ENCODE measurements at regions not wholly inside any gene's neighbourhood (a gene's known extent, or its start where the extent isn't known, plus 50 kb on each side); places are given as distances from the start of the nearest gene placed in this dataset.

DNA sequence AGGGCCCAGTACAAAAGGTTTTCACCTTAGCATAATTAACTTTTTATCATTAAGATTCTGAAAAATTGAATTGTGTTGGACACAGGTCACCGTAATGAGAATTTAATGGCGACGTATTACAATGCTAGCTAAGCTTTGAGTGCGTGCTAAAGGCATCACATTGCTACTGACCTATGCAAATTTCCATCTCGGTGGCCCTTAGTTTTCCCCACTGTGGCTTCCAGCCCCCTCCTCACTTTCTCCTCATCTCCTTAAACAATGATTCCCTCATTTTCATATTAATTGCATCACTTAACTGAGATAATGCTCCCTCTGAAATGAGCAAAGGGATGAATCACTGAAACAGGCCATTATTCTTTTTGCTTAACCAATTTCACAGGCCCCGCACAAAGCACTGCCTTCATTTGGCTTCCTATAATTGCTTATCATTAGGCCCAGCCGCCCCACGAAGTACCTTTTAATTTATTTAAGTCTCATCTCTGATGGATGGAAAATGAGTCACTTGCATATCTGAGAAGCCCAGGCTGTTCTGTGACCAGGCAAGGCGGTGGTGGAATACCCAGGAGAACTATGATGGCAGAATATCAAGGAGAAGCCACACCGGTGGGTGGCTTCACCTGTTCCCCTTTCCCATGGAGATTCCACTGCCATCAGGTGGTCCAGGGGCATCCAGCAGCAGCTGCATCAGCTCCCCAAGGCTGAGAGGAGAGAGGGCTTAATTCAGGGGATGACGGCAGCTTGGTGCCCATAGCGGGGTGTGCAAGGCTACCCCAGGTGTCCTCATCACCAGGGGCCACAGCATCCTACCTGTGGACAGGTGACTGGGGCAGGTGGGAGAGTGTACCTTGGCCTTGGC lies 223.8 kb upstream of the BOD1L1 start:
- DNase-seq: no peak

DNA sequence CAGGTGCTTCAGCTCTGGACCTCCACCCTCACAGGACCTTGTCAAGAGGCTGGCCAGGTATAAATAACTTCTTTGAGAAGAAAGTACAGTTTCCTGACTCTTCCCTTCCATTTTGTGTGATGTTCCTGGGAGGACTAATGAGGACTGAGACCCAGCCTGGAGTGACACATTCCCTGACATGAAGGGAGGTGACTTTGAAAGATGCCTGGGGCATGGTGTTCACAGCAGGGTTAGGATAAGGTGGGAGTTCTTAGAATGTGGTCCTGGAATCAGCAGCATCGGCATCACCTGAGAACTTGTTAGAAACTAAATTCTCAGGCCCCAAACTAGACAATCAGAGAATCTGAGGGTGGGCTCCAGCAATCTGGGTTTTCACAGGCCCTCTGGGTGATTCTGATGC lies 224.9 kb upstream of the BOD1L1 start:
- DNase-seq: no peak

DNA sequence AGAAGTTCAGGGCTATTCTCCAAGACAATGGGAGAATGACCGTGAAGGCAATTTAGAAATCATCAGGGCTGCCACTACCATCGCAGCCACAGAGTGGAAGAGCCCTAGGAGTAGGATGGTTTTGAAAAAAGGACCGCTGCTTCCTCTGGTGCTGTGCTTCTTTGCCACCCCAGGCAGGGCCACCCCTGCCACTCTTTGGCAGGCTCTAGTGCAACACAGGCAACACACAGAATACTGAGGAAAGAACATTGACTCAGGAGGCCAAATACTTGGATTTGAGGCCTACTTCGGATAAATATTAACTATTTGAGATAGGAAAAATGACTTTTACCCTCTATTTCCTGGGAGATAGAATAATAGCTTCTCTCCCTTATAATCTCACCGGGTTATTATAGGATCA lies 228.9 kb upstream of the BOD1L1 start:
- no peak for DNase-seq

DNA sequence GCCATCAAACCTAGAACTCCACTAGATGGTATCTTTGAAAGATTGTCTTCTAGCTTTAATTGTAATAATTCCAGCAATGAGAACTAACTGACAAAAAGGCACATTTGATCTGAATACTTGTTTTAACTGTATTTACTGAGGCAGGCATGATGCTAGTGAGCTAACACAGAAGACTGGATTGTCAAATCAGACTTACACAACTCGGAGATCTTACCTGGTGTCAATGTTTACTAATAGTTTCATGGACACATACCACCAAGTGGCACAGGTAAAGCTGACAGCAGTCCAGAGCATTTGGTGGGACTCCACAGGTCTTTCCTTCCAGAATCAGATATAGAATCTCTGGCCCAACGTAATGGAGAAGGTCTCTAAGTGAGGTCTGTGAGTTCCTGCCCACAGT lies 229.9 kb upstream of the BOD1L1 start:
- DNase-seq: no peak

DNA sequence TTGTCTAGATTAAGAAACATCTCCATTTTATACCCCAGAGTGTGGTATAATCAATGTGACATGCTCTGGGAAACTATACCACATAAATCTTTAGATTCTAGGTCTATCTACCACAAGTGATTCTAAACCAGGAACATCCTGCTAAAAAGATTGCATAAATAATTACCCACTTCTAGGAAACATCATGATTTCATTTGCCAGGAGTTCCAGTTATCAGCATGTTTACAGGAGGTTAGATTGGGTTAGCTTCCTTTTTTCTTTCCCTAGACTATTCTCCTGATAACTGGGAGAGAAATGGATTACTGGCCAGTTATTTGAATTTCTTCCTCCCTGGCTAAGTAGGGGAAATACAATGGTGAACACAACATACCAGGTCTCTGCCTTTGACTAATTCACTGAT lies 230.3 kb upstream of the BOD1L1 start:
- no peak for DNase-seq

GRCh38 chr4:13859423-13859822 lies 231.9 kb upstream of the BOD1L1 start:
- DNase-seq: no peak

GRCh38 chr4:13860126-13860525 lies 232.6 kb upstream of the BOD1L1 start:
- DNase-seq: no peak

GRCh38 chr4:13865871-13866669 lies 238.5 kb upstream of the BOD1L1 start:
- DNase-seq: no peak

- DNase-seq: no peak
Observed at GRCh38 chr4:13866881-13867280, 239.4 kb upstream of the BOD1L1 start.

DNA sequence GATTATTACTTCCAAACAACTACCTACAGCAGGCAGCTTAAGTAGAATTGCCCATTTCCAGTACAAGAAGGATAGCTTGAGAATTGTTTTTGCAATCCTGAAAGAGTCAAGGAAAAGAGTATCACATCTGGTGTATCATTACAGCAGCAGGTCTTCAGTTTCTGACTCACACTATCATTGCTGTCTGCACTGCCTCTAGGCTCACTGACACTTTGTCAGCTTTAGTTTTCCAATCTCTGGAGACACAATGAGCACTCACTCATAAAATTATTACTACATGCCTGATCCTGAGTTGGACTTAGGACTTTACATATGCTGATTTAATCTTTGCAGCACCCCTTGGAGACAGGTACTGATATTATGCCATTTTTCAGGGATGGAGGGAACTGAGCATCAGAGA lies 244.6 kb upstream of the BOD1L1 start:
- DNase-seq: no peak

DNA sequence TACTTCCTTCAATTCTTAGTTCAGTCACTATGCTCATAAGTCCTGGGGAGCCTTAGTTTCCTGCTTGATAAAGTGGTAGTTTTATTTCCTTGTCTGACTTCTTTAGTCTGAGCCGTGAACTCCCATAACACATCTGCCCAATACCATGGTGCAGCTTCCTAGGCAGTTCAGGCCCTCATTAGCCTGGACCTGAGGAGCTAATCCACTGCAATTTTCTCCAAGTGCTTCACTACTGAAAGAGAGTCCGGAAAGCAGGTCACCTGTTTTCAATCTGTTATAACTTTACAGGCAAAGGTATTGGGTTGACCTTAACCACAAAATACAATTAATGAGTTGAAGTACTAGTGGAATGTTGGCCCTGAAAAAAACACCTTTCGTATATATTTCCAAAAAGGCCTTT lies 245.4 kb upstream of the BOD1L1 start:
- no peak for DNase-seq

DNA sequence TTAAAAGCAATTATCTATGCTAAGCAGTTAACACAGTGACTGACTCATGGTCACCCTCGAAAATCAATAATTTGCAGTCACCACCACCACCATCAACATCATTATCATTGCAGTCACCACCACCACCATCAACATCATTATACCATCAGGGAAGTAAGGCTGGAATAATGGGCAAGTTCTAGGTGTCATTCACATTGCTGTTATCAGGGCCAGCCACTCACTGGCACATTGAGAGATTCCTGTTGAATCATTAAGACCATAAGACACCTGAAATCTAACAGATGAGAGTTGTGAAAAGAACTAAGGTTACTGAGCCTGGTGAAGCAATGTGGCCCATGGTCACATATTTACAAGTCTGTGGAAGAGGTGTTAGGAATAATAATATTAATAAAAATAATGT lies 247.7 kb upstream of the BOD1L1 start:
- no peak for DNase-seq

GRCh38 chr4:13876131-13876530 lies 248.6 kb upstream of the BOD1L1 start:
- no peak for DNase-seq

GRCh38 chr4:13876940-13877339 lies 249.4 kb upstream of the BOD1L1 start:
- no peak for DNase-seq

GRCh38 chr4:13877626-13878025 lies 250.1 kb upstream of the BOD1L1 start:
- no peak for DNase-seq

DNA sequence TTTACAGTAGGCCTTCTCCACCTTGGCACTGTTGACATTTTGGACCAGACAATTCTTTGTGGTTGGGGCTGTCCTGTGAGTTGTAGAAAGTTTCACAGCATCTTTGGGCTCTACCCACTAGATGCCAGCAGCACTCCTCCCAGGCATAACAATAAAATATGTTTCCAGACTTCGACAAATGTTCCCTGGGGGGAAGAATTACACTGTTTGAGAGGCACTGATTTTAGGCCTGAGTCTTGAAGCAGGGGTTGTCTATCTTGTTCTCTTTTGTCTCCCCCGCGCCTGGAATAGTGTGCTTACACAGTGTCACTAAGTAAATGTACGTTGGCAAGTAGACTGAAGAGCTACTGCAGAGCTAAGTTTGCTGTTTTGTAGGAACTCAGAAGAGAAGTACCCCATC lies 254.4 kb upstream of the BOD1L1 start:
- DNase-seq: no peak

DNA sequence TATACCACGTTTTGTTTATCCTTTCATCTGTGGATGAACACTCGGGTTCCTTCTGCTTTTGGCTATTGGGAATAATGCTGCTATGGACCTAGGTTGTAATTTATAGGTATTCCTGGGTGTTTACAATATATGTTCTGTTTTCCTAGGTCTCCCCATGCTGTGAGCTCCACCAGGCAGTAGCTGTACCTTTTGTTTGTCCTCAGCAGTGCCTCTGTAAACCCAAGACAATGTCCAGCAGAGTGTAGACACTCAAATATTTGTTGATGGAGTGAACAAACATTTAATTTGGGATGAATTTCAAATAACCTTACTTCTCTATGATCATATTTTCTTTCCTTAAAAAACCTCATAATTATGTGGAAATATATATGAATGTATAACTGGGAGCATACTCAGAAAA lies 259.5 kb upstream of the BOD1L1 start:
- DNase-seq: no peak

- no peak for DNase-seq
Observed at GRCh38 chr4:13888112-13888511, 260.6 kb upstream of the BOD1L1 start.

DNA sequence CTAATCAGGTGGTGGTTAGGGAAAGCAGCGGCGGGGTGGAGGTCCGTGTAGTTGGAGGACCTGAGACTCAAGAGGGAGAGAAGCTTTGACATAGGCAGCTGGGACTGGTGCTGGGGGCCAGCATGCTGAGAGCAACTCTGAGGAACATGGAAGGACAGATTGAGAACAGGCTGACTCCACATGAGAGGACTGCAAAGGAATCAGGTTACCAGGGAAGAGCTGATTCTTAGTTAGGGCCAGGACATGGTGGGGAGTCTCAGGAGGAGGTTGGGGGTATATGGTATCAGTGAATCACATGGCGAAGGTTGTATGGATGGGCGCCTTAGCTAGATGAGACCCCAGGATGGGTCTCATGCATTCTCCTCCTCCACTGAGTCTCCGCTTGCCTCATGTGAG lies 264.0 kb upstream of the BOD1L1 start:
- DNase-seq: no peak

- no peak for DNase-seq
Observed at GRCh38 chr4:13892739-13893105, 265.2 kb upstream of the BOD1L1 start.

DNA sequence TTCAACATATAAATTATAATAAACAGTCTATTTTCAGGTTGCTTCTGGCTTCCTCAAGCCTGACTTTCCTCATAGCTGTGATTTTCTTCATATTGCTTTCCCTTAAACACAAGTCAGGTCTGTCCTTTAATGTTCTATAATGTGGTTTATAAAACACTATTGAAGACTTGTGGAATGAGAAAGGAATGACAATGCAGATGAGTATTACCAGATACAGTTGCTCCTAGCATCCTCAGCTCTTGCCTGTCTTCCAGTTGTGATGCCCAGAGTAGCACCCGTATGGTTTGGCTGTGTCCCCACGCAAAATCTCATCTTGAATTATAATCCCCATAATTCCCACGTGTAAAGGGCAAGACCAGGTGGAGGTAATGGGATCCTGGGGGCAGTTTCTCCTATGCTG lies 265.7 kb upstream of the BOD1L1 start:
- DNase-seq: no peak

DNA sequence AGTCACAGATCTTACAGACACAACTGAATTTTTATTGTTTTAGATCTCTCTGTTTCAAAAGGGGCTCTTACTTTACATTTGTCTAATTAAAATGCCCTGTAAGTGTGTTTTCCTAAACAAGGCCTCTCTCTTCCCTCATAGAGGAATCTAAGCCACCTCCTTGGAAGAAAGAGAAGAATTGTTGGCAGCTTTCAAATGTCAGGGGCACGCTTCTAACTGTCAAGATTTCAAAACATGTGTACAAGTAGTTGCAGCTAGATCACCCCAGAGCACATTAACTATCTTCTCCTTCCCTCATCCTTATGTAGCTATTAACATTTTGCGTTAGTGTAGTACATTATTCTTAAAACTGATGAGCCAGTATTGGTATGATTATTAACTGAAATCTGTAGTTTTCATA lies 266.5 kb upstream of the BOD1L1 start:
- DNase-seq: no peak

DNA sequence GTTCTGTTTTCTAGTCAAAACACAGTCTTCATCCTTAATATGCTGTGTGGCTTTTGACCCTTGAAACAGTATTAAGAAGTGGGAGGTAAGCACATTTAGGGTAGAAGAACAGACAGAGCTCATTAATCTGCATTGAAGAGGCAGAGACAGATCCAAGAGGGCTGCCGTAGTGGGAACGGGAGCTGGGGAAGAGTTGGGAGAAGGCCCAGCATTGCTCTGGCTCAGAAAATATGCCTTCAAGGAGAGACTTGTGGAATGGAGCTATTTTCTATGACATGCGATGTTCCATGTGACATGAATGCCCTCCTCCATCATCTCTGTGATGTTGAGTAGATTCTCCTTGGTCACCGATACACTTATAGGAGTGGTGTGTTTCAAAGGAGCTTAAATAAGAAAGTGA lies 273.3 kb upstream of the BOD1L1 start:
- no peak for DNase-seq

- no peak for DNase-seq
Observed at GRCh38 chr4:13902146-13902545, 274.6 kb upstream of the BOD1L1 start.
